Activated CD4-positive, alpha-beta memory T cell treated with anti-CD3 and anti-CD28 coated beads for 36 hours (primary cell): ENCODE measurements at regions not wholly inside any gene's neighbourhood (a gene's known extent, or its start where the extent isn't known, plus 50 kb on each side); places are given as distances from the start of the nearest gene placed in this dataset.

ENCODE experiments used
- CTCF ChIA-PET: fragments of 350-600 bp; sonication (Branson Sonifier 250); formaldehyde crosslinking; loops from one replicate; lab custom pipeline; 2021; ENCODE audit warnings: antibody characterized with exemption, inconsistent platforms; lab: Charles Lee
- POLR2A ChIA-PET: fragments of 350-600 bp; sonication (Branson Sonifier 250); formaldehyde crosslinking; loops from one replicate; lab custom pipeline; 2021; ENCODE audit warnings: antibody characterized with exemption; lab: Charles Lee
- DNase-seq: peaks from one replicate; pipeline ENCODE4 v3.0.0-alpha.2; 2020
- H3K27ac Mint-ChIP-seq: one replicate; pipeline ENCODE4 v1.8.0; 2021; ENCODE audit warnings: mixed read lengths
- H3K27me3 Mint-ChIP-seq: one replicate; pipeline ENCODE4 v1.8.0; 2021; ENCODE audit warnings: mixed read lengths
- H3K36me3 Mint-ChIP-seq: one replicate; pipeline ENCODE4 v1.8.0; 2021; ENCODE audit warnings: mixed read lengths
- H3K4me1 Mint-ChIP-seq: one replicate; pipeline ENCODE4 v1.8.0; 2021; ENCODE audit warnings: low read depth, mixed read lengths
- H3K4me3 Mint-ChIP-seq: one replicate; pipeline ENCODE4 v1.8.0; 2021; ENCODE audit warnings: mild to moderate bottlenecking, mixed read lengths
- H3K9me3 Mint-ChIP-seq: one replicate; pipeline ENCODE4 v1.8.0; 2021; ENCODE audit warnings: mixed read lengths
- intact Hi-C: fragments of 100-400 bp; cut with micrococcal nuclease; formaldehyde crosslinking; loops from one replicate; pipeline ENCODE4 v1.15.1; 2023

DNA sequence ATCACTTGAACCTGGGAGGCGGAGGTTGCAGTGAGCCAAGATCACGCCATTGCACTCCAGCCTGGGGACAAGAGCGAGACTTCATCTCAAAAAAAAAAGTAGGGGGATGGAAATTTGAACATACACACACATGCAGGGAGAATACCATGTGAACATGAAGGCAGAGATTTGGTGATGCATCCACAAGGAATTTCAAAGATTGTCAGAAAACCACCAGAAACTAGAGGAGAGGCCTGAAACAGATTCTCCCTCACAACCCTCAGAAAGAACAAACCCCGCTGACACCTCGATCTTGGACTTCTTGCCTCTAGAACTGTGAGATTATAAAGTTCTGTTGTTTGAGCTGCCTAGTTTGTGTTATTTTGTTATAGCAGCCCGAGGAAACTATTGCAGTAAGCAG is 125.5 kb downstream of the GPX5 start:
- POLR2A ChIA-PET, result no interaction called here
- no peak overlapping the region for H3K27ac Mint-ChIP-seq
- intact Hi-C loops, result no loop called here
- H3K27me3 Mint-ChIP-seq, result peaks cover 62% of the 10 kb centered on the region
- no peak overlapping the region for H3K4me3 Mint-ChIP-seq
- peaks cover 10% of the 10 kb centered on the region for H3K4me1 Mint-ChIP-seq
- DNase-seq, result no peak
- no peaks in the 10 kb centered on the region for H3K9me3 Mint-ChIP-seq
- CTCF ChIA-PET, result interaction anchor here (0.7 to 1.2 kb wide), 2 partner anchors 34 to 78 kb away, joined by 3 read pairs; no protein-coding TSS in a partner anchor
- no peaks in the 10 kb centered on the region for H3K36me3 Mint-ChIP-seq

DNA sequence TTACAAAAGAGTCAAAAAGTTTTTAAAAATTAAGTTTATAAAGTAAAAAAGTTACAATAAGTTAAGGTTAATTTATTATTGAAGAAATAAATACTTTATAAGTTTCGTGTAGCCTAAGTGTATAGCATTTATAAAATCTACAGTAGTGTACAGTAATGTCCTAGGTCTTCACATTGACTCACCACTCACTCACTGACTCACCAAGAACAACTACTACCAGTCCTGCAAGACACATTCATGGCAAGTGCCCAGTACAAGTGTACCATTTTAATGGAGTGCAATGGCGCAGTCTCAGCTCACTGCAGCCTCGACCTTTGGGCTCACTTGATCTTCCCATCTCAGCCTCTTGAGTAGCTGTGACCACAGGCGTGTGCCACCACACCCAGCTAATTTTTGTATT is 128.2 kb downstream of the GPX5 start:
- ChIA-PET CTCF (no interaction called here), POLR2A (no interaction called here)
- Mint-ChIP-seq H3K27ac (no peak overlapping the region), H3K4me1 (peaks cover 21% of the 10 kb centered on the region), H3K36me3 (no peaks in the 10 kb centered on the region), H3K9me3 (no peaks in the 10 kb centered on the region), H3K4me3 (no peak overlapping the region), H3K27me3 (peaks cover 66% of the 10 kb centered on the region)
- intact Hi-C loops, result no loop called here
- no peak for DNase-seq

DNA sequence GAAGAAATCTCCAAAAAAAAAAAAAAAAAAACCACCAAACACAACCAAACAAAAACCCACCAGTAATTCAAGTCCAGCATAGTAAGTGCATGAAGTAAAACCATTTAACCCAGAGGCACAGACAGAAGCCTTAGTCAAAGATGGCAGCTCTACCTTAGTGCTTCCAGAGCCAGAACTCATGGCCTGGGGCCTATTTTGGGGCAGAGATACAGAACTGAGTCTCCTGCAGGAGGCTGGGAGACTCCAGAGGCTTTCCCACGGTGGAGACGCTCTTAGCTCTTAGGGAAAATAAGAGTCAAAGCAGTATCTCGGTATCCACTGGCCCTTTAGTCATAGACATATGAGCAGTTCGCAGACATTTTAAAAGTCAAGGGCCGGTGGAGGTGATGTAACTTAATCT is 129.5 kb downstream of the GPX5 start:
- intact Hi-C loops, result no loop called here
- no peak for DNase-seq
- Mint-ChIP-seq H3K27ac (no peak overlapping the region), H3K4me1 (peaks cover 24% of the 10 kb centered on the region), H3K9me3 (no peaks in the 10 kb centered on the region), H3K4me3 (no peak overlapping the region), H3K27me3 (peaks cover 68% of the 10 kb centered on the region), H3K36me3 (no peaks in the 10 kb centered on the region)
- CTCF ChIA-PET, result interaction anchor here (0.7 kb wide), 1 partner anchor 185 kb away, joined by 3 read pairs; no protein-coding TSS in a partner anchor
- POLR2A ChIA-PET, result no interaction called here

DNA sequence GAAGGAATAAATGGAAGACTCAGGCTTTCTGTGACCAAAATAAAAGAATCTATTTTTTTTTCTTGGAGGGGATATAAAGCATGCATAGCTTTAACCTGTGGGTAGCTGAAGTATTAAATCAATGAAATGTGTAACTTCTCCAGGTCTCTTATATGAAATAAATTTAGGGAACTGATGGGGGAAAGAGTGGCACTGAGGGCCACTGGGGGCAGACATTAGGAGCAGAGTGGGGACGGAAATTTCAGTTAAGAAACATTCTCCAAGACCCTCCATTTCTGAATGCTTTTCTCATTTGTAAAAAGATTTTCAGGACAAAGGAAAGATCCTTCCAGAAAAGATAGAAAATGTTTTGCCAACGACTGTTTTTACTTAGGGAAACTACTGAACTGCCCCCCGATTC is 131.0 kb downstream of the GPX5 start:
- Mint-ChIP-seq H3K4me3 (no peak overlapping the region), H3K36me3 (no peaks in the 10 kb centered on the region), H3K9me3 (no peaks in the 10 kb centered on the region), H3K4me1 (peaks cover 24% of the 10 kb centered on the region), H3K27ac (no peak overlapping the region), H3K27me3 (peaks cover 63% of the 10 kb centered on the region)
- intact Hi-C loops, result no loop called here
- no peak for DNase-seq
- ChIA-PET CTCF (no interaction called here), POLR2A (no interaction called here)

DNA sequence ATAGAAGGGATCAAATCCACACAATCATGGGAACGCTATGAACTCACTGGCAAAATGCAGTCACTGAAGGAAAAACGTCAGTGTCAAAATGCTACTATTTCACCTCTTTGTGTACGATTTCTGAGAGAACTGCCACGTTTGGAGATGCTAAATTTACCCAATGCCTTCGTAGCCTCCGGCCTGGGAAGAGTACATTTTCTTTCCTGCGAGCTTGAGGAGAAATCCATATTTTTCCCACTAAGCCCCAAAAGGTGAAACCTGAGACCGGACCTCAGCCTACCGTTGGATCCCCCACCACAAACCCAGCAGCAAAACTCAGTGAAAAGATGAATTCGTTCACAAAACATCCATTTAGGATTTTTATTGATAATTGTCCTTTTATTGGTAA is 131.7 kb downstream of the GPX5 start:
- peak overlapping the region; percentile 69 for H3K4me3 Mint-ChIP-seq
- ChIA-PET CTCF (interaction anchor here (1.2 kb wide), 1 partner anchor 181 kb away, joined by 4 read pairs; no protein-coding TSS in a partner anchor), POLR2A (no interaction called here)
- no peak for DNase-seq
- peaks cover 24% of the 10 kb centered on the region for H3K4me1 Mint-ChIP-seq
- H3K27ac Mint-ChIP-seq, result no peak overlapping the region
- H3K36me3 Mint-ChIP-seq, result no peaks in the 10 kb centered on the region
- no peaks in the 10 kb centered on the region for H3K9me3 Mint-ChIP-seq
- peaks cover 59% of the 10 kb centered on the region for H3K27me3 Mint-ChIP-seq
- intact Hi-C loops, result no loop called here

DNA sequence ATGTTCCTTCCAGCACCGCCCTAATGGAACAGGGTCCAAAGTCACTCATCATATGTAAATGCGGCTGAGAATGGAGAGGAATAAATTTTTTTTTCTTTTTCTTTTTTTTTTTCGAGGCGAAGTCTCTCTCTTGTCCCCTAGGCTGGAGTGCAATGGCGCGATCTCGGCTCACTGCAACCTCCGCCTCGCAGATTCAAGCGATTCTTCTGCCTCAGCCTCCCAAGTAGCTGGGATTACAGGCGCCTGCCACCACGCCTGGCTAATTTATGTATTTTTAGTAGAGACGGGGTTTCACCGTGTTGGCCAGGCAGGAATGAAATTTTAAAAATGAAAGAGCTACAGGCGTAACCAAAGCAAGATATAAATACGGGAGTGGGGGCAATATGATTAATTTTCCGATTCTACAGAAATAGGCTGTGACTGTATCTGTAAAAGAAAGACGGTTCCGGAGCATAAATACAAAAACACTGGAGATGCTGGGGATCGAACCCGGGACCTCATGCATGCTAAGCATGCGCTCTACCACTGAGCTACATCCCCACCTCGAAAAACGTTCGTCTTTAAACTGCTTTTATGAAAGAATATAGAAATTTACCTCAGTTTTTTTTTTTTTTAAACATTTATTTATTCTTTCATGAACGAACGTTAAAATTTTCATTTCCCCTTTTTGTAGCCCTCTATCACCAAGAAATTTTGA is 132.2 kb downstream of the GPX5 start:
- peaks cover 24% of the 10 kb centered on the region for H3K4me1 Mint-ChIP-seq
- H3K27me3 Mint-ChIP-seq, result peaks cover 61% of the 10 kb centered on the region
- no peaks in the 10 kb centered on the region for H3K36me3 Mint-ChIP-seq
- peak; percentile 77 for DNase-seq
- H3K4me3 Mint-ChIP-seq, result peak overlapping the region; percentile 69
- intact Hi-C loops, result loop anchor here (1.0 kb wide), 1 partner anchor 10 kb away; no protein-coding TSS in a partner anchor
- CTCF ChIA-PET, result interaction anchor here (0.6 to 1.2 kb wide), 2 partner anchors 64 to 180 kb away, joined by 4 to 6 read pairs; no protein-coding TSS in a partner anchor
- H3K9me3 Mint-ChIP-seq, result no peaks in the 10 kb centered on the region
- POLR2A ChIA-PET, result interaction anchor here (0.7 kb wide), 1 partner anchor 576 kb away, joined by 5 read pairs; no protein-coding TSS in a partner anchor
- peak overlapping the region; percentile 51 for H3K27ac Mint-ChIP-seq

DNA sequence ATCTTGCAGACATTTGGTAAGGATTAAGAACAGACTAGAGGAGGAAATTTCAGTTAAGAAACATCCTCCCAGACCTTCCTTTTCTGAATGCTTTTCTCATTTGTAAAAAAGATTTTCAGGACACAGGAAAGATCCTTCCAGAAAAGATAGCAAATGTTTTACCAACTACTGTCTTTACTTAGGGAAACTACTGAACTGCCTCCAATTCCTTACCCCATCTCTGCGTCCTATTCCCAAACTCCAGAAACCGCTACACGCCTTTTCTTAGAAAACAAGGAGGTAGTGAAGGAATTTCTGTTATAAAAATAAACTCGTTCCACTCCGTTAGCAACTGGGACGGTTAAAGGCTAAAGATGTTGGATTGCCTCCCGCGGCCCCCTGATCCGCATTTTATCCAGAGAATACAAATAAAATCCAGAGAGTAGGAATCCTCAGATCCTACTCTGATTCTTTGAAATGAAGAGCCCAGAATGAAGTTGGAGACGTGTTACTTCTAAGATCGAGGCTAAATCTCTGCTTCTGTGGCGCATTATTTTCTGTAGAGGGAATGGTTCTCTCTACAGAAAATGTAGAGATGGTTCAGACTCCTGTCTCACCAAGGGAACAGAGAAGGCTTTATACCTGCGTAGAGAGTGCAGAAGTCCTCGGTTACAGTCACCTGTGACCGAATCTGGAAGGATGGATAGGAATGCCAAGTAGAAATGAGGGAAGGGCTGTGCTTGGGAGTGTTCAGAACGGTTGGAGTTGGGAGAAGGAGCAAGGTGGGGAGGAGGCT is 133.0 kb downstream of the GPX5 start:
- ChIA-PET CTCF (interaction anchor here (1.2 kb wide), 1 partner anchor 179 kb away, joined by 4 read pairs; no protein-coding TSS in a partner anchor), POLR2A (interaction anchor here (0.7 kb wide), 1 partner anchor 577 kb away, joined by 5 read pairs; no protein-coding TSS in a partner anchor)
- H3K4me1 Mint-ChIP-seq, result peaks cover 24% of the 10 kb centered on the region
- H3K4me3 Mint-ChIP-seq, result peak overlapping the region; percentile 69
- no peaks in the 10 kb centered on the region for H3K9me3 Mint-ChIP-seq
- H3K27ac Mint-ChIP-seq, result peak overlapping the region; percentile 51
- H3K27me3 Mint-ChIP-seq, result peaks cover 64% of the 10 kb centered on the region
- no peak for DNase-seq
- H3K36me3 Mint-ChIP-seq, result no peaks in the 10 kb centered on the region
- intact Hi-C loops, result loop anchor here (1.0 kb wide), 1 partner anchor 10 kb away; no protein-coding TSS in a partner anchor

DNA sequence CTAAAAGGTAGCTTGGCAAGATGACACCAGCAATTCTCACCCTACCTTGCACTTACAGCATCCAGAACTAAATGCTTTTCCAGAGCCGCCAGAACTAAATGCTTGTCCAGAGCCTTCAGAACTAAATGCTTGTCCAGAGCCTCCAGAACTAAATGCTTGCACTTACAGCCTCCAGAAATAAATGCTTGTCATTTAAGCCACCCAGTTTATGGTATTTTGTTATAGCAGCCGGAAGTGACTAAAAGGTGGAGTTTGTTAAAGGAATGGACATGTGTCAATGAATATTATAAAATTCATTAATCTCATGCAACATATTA is 133.5 kb downstream of the GPX5 start:
- intact Hi-C loops, result no loop called here
- DNase-seq, result no peak
- Mint-ChIP-seq H3K9me3 (no peaks in the 10 kb centered on the region), H3K27me3 (peaks cover 59% of the 10 kb centered on the region), H3K4me1 (peaks cover 24% of the 10 kb centered on the region), H3K4me3 (peak overlapping the region; percentile 69), H3K36me3 (no peaks in the 10 kb centered on the region), H3K27ac (no peak overlapping the region)
- ChIA-PET CTCF (no interaction called here), POLR2A (no interaction called here)

DNA sequence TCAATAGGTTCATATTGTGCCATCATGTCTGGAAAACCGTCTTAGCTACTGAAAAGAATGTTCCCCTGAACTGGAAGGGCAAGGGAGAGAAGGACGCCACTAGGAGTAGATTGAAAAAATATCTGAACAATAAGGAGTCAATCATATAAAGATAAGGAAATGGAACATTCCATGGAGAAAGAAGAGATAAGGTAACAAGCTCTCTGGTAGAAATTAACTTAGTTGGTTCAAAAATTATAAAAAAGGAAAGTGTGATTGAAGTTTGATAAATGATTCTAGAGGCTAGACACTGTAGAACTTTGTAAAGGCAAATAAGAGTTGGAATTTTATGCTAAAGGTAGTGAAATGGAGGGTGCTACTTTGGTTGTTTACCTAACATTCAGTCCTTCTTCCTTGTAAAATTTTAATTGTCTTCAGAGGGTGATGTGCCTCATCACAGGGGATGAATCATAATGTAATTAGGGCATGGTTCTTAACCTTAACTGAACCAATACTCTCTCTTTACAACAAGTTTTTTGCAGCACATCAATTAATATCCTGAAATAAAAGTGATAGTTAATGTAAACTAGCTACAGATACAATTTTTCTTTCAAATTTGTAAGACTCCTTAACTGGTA is 135.5 kb downstream of the GPX5 start:
- Mint-ChIP-seq H3K4me3 (no peak overlapping the region), H3K27ac (no peak overlapping the region), H3K4me1 (peaks cover 24% of the 10 kb centered on the region), H3K36me3 (no peaks in the 10 kb centered on the region), H3K27me3 (peaks cover 56% of the 10 kb centered on the region), H3K9me3 (no peaks in the 10 kb centered on the region)
- POLR2A ChIA-PET, result no interaction called here
- DNase-seq, result no peak
- CTCF ChIA-PET, result no interaction called here
- intact Hi-C loops, result no loop called here

DNA sequence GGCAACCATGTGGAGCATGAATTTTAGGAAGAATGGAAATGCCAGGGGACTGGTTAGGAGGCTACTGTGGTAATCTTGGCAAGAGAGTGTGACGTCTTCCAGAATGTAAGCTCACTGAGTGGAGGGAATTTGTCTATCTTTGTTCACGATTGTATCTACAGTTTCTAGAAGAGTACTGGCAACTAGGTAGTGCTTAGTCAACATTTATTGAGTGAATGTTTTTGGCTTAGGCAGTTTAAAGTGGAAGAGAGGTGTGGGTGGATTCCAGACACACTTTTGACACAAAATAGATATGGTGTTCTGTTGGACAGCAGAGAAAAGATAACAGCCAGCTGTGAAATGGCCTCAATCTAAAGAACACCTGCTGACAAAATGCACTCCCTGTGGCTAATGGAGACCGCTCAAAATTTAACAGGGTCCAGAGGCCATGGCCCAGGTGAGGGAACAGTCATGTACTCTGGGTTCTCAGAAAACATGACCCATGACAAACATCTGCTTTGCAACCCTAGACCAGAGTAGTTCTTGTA is 139.3 kb downstream of the GPX5 start:
- H3K4me3 Mint-ChIP-seq, result no peak overlapping the region
- ChIA-PET CTCF (no interaction called here), POLR2A (no interaction called here)
- H3K27me3 Mint-ChIP-seq, result peaks cover 25% of the 10 kb centered on the region
- H3K27ac Mint-ChIP-seq, result no peak overlapping the region
- no peaks in the 10 kb centered on the region for H3K4me1 Mint-ChIP-seq
- H3K36me3 Mint-ChIP-seq, result no peaks in the 10 kb centered on the region
- intact Hi-C loops, result no loop called here
- H3K9me3 Mint-ChIP-seq, result no peaks in the 10 kb centered on the region
- DNase-seq, result no peak

DNA sequence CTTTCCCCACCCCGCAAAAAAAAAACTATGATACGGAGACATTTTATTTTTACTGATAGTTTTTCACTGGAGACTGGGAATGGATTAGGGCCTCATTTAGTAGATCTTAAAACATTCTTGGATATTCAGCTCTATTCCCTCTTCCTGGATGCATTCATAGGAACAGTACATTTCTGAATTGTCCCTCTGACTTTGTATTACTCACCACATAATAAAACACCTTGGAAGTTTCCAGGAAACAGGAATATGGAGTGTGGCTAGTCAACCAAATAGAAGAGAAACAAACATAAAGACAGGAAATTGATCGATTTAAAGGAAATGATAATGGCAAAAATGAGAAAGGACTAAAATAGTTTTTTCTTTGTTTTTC is 147.7 kb downstream of the GPX5 start:
- Mint-ChIP-seq H3K27me3 (peaks cover 47% of the 10 kb centered on the region), H3K9me3 (no peaks in the 10 kb centered on the region), H3K4me1 (peaks cover 12% of the 10 kb centered on the region), H3K4me3 (peak overlapping the region; percentile 69), H3K27ac (no peak overlapping the region), H3K36me3 (no peaks in the 10 kb centered on the region)
- ChIA-PET POLR2A (no interaction called here), CTCF (interaction anchor here (0.8 kb wide), 1 partner anchor 61 kb away, joined by 4 read pairs; no protein-coding TSS in a partner anchor)
- intact Hi-C loops, result no loop called here
- DNase-seq, result no peak
